IMR-90 (cell line): ENCODE measurements at regions not wholly inside any gene's neighbourhood (a gene's known extent, or its start where the extent isn't known, plus 50 kb on each side); places are given as distances from the start of the nearest gene placed in this dataset.

ENCODE experiments used
- BHLHE40 ChIP-seq: fragments of 150-350 bp; IDR thresholded peaks from 2 replicates; pipeline ENCODE4 v1.6.1; 2016; ENCODE audit warnings: mild to moderate bottlenecking, low read depth, low read length
- CTCF ChIP-seq: conservative IDR thresholded peaks from 2 replicates; pipeline ENCODE4 v1.5.1; 2012; ENCODE audit warnings: mild to moderate bottlenecking, low read depth, low read length, improper control_type of control experiment
- POLR2A ChIP-seq: IDR thresholded peaks from 2 replicates; pipeline ENCODE4 v1.6.1; 2012; ENCODE audit warnings: mild to moderate bottlenecking, low read depth, low read length

DNA sequence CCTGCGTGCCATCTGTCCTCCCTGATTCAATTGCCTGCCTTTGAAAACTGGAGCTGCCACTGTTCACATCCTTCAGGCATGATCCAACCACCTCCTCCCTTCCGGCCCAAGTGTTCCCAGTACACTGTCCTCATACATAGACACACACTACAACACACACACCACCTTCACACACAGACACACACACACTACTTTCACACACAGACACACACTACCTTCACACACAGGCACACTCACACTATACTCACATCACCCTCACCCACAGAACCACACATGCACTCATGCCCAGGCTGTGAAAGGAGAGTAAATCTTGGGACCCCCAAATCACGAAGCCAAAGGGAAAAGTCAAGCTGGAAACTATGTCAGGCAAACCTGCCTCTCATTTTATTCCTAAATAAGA is 109.4 kb upstream of the MYLIP start:
- TF ChIP-seq CTCF (no peak), POLR2A (no peak), BHLHE40 (no peak)
